ENCODE measurements at regions not wholly inside any gene's neighbourhood (a gene's known extent, or its start where the extent isn't known, plus 50 kb on each side); places are given as distances from the start of the nearest gene placed in this dataset.

DNA sequence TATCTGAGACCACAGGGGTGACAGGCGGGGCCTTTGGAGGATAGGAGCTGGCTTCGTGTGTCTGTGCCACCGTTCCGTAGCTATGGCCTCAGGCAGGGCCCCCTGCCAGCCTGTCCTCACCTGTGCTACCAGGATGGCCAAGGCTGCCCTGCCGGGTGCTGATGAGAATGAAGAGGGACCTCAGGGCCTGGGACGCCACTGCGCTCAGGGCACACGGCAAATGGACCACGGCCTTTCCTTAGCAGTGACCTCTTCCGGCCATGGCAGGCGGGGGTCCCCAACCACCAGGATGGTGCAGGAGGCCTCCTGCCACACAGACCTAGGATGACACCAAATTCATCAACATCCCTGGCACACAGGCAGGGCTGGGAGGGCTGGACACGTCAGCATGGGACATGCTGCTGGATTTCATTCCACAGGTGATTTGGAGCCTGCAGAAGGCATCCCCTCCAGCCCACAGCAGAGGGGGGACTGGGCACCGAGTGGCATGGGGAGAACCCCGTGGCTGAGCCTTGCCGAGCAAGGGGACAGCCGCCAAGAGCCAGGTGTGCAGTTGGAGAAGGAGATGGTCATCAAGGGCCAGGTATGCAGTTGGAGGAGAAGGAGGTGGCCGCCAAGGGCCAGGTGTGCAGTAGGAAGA lies 1321.0 kb downstream of the BRD1 start:
- no peak for TF ChIP-seq POLR2A (IDR thresholded peaks at IDR 0.05)
- TF ChIP-seq, protein P1, sequence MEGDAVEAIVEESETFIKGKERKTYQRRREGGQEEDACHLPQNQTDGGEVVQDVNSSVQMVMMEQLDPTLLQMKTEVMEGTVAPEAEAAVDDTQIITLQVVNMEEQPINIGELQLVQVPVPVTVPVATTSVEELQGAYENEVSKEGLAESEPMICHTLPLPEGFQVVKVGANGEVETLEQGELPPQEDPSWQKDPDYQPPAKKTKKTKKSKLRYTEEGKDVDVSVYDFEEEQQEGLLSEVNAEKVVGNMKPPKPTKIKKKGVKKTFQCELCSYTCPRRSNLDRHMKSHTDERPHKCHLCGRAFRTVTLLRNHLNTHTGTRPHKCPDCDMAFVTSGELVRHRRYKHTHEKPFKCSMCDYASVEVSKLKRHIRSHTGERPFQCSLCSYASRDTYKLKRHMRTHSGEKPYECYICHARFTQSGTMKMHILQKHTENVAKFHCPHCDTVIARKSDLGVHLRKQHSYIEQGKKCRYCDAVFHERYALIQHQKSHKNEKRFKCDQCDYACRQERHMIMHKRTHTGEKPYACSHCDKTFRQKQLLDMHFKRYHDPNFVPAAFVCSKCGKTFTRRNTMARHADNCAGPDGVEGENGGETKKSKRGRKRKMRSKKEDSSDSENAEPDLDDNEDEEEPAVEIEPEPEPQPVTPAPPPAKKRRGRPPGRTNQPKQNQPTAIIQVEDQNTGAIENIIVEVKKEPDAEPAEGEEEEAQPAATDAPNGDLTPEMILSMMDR (IDR thresholded peaks at IDR 0.05) = no peak
- no peak overlapping the region for H3K4me3 ChIP-seq
- DNase-seq = no peak
- 91 to 96% methylated on average over 4 to 9 of the region's 17 CpGs for WGBS, 2 donors
- no peaks in the 10 kb centered on the region for H3K9me3 ChIP-seq
- intact Hi-C loops (cut with DNase I) = no loop called here
- no peaks in the 10 kb centered on the region for H3K36me3 ChIP-seq
- H3K27ac ChIP-seq = no peak overlapping the region
- H3K27me3 ChIP-seq = peaks cover 0 to 34% (median 0%) of the 10 kb centered on the region in 4 donors
- no peaks in the 10 kb centered on the region for H3K4me1 ChIP-seq

DNA sequence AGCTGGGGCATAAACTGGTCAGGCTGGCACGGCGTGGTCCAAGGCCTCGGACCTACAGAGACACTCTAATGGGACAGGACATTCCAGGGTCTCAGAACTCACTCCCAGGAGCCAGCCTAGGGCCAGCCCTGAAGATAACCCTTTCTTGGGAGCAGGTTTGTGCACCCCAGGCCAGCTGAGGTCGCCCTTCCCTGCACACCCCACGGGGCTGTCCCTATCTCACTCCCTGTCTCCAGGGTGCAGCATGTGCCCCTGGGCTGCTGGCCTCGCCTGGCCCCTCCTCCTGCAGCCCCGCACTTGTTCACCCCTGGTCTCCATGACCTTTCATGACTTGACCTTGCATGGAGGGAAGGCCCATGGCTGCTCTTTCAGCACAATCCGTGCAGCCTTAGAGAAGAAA lies 1321.8 kb downstream of the BRD1 start:
- Histone ChIP-seq H3K36me3 (no peaks in the 10 kb centered on the region), H3K4me3 (no peak overlapping the region), H3K27me3 (peaks cover 0 to 40% (median 0%) of the 10 kb centered on the region in 4 donors), H3K4me1 (no peaks in the 10 kb centered on the region), H3K27ac (no peak overlapping the region), H3K9me3 (no peaks in the 10 kb centered on the region)
- no peak for DNase-seq
- no peak for TF ChIP-seq POLR2A (IDR thresholded peaks at IDR 0.05)
- TF ChIP-seq, protein P1 (IDR thresholded peaks at IDR 0.05) = no peak
- intact Hi-C loops (cut with DNase I) = no loop called here
- 86% methylated on average over 5 of the region's 8 CpGs; no CpG with 5 or more reads in 1 of the 2 donors for WGBS, 2 donors

DNA sequence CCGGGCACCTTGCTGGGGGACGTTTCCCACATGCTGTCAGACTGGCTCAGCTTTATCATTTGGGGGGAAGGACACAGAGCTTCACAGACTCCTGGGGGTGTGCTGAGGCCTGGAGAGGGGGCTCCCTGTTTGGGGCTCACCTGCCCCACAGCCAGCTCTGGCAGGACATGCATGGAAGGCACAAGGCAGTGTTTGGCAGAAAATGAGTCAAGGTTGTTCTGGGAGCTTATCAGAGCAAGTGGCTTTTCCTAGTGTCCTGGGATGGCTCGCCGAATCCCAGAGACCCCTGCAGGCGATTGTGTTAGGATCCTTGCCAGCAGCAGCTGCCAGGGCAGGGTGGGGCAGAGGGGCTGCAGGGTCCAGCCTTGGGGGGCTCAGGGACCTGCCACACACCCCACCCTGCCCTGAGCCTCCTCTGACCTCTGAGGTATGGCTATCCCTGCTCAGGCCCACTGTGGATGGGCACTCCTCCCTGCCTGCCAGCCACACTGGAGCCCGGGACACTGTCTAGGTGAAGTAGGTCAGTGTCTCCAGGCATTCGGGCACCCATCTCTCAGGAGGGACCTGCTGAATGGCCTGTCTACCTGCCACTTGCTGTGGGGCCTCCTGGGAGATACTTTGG lies 1323.0 kb downstream of the BRD1 start:
- Histone ChIP-seq H3K9me3 (no peaks in the 10 kb centered on the region), H3K4me3 (no peak overlapping the region), H3K36me3 (no peaks in the 10 kb centered on the region), H3K27me3 (peaks cover 0 to 53% (median 0%) of the 10 kb centered on the region in 4 donors), H3K27ac (no peak overlapping the region), H3K4me1 (no peaks in the 10 kb centered on the region)
- no peak for DNase-seq
- intact Hi-C loops (cut with DNase I) = no loop called here
- TF ChIP-seq, protein P1 (IDR thresholded peaks at IDR 0.05) = no peak
- no peak for TF ChIP-seq POLR2A (IDR thresholded peaks at IDR 0.05)
- WGBS, 2 donors = 40% methylated on average over 3 of the region's 7 CpGs; no CpG with 5 or more reads in 1 of the 2 donors

DNA sequence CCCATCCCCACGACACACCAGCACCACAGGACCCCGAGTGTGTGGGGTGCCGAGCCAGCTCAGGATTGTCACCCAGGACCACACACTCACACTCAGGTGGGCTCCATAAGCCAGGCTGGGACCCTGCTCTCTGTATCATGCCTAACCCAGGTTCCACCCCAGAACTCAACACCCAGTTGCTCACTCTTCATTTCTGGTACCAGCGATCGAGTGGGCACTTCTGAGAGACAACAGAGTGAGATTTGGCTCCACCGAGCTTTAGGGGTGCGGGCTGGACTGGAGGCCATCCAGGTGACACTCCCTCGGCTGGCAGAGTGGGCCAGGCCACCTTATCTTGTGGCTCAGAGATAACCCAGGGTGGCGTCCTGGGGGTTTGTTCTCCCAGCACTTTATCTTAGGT lies 1323.8 kb downstream of the BRD1 start:
- TF ChIP-seq, protein P1 (IDR thresholded peaks at IDR 0.05) = no peak
- no peak for TF ChIP-seq POLR2A (IDR thresholded peaks at IDR 0.05)
- Histone ChIP-seq H3K4me1 (no peaks in the 10 kb centered on the region), H3K27me3 (peaks cover 0 to 60% (median 0%) of the 10 kb centered on the region in 4 donors), H3K9me3 (no peaks in the 10 kb centered on the region), H3K27ac (no peak overlapping the region), H3K36me3 (no peaks in the 10 kb centered on the region), H3K4me3 (no peak overlapping the region)
- DNase-seq = no peak
- intact Hi-C loops (cut with DNase I) = no loop called here
- WGBS, 2 donors = 69 to 75% methylated on average over 3 to 8 of the region's 9 CpGs

DNA sequence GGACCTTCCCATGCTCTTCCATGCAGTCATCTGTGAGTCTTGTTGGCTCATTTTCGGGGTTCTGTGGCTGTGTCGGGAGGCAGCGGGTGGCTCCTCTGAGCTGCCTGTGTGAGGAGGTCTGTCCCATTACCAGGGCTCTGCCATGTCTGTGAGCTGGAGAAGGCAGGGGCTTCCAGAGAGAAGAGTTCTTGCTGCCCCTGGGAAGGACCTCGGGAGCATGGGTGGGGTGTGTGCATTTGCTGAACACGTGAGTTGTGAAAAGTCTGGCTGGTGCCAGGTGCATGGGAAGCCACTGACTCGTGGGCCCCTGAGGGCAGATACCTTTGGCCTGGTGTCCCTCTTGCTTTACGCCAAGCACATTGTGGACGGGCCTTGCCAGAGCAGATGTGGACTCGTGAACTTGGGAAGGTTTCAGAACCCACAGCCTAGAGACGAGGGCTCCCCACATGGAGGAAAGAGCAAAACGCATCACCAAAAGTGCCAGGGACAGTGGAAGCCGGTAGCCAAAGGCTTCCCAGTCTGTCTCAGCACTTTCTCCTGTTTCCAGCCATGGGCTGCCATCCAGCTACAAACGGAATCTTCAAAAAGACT lies 1324.5 kb downstream of the BRD1 start:
- DNase-seq = no peak
- 37 to 64% methylated on average over 5 to 10 of the region's 13 CpGs for WGBS, 2 donors
- TF ChIP-seq POLR2A (IDR thresholded peaks at IDR 0.05) = no peak
- TF ChIP-seq, protein P1 (IDR thresholded peaks at IDR 0.05) = no peak
- Histone ChIP-seq H3K4me3 (no peak overlapping the region), H3K27me3 (peaks cover 0 to 65% (median 0%) of the 10 kb centered on the region in 4 donors), H3K27ac (no peak overlapping the region), H3K9me3 (no peaks in the 10 kb centered on the region), H3K36me3 (no peaks in the 10 kb centered on the region), H3K4me1 (no peaks in the 10 kb centered on the region)
- intact Hi-C loops (cut with DNase I) = no loop called here

All from esophagus squamous epithelium (tissue), 5 donors.